Heart left ventricle (tissue), 13 donors: ENCODE measurements at regions not wholly inside any gene's neighbourhood (a gene's known extent, or its start where the extent isn't known, plus 50 kb on each side); places are given as distances from the start of the nearest gene placed in this dataset.

Experiments
- POLR2A ChIP-seq, 2 donors: fragments of 450-650 bp; IDR thresholded peaks; one replicate each; pipeline ENCODE4 v1.6.1; 2017; ENCODE audit warnings: antibody characterized with exemption in 2 of 2, mild to moderate bottlenecking in 2 of 2, moderate library complexity in 2 of 2
- TF ChIP-seq, protein P1 (sequence below), 12 donors: fragments of 200-600 bp; sonication (generic) in 4 of 12; IDR thresholded peaks; one replicate each; pipeline versions ENCODE4 v1.5.0 to v1.8.0; 2018 to 2022; ENCODE audit warnings: antibody characterized with exemption in 12 of 12, mild to moderate bottlenecking in 5 of 12
- donor health status: ischemic (EF 13 %, LVEDD 7.1; RV severe dilation, severe dysfunction).
- donor health status: DM: no; HTN: yes; CAD: no.
- donor health status: DM: no; HTN: no; CAD: no.
- donor health status: ischemic (EF 25% LVEDD 6.9; RV normal size, moderate dysfunction).
- donor health status: ischemic (EF 25% LVEDD 5.7; RV mildly dilated, moderate dysfunction).
- donor health status: ischemic (EF 35%, LVEDD 5.7; RV mildly dilated, moderate dysfunction).
- donor health status: nonischemic (EF 11% LVEDD 7.7; RV severe dilation, severe dysfunction).
- donor health status: DM: yes; HTN: yes; CAD: no.
- donor health status: PGD.
- donor health status: ischemic (EF 29% LVEDD 5.4; RV normal size, mild dysfunction).
- donor health status: nonischemic (EF 23%, LVEDD 6.1; RV moderate dilation, normal function).

DNA sequence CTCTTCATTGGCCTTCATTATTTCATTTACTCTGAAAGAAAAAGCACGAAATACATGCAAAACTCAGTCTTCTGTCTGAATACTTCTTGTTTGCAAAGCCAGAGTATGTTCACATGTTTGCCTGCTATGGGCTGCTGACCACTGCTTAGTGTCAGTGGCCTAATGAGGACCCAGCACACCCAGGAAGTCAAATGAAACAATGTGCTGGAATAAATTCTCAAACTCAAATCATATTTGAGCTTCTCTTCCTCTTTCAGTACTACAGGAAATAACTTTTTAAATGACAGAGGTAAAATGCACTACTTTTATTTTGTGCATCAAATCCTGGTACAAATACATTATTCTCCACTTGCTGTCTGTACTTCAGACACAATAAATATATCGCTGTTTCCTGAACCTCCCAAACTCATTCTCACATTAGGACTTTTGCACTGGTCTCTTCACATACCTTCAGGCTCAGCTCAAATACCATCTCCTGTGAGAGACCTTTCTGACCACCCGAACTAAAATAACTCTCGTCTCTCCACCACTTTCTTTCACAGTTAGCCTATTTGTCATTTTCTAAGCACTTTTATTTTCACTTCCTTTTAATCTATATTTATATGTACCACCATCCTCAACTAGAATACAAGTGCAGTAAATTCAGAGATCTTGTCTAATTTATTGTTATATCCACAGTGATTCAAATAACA lies 176.8 kb downstream of the TUSC7 start:
- TF ChIP-seq, protein P1, sequence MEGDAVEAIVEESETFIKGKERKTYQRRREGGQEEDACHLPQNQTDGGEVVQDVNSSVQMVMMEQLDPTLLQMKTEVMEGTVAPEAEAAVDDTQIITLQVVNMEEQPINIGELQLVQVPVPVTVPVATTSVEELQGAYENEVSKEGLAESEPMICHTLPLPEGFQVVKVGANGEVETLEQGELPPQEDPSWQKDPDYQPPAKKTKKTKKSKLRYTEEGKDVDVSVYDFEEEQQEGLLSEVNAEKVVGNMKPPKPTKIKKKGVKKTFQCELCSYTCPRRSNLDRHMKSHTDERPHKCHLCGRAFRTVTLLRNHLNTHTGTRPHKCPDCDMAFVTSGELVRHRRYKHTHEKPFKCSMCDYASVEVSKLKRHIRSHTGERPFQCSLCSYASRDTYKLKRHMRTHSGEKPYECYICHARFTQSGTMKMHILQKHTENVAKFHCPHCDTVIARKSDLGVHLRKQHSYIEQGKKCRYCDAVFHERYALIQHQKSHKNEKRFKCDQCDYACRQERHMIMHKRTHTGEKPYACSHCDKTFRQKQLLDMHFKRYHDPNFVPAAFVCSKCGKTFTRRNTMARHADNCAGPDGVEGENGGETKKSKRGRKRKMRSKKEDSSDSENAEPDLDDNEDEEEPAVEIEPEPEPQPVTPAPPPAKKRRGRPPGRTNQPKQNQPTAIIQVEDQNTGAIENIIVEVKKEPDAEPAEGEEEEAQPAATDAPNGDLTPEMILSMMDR (IDR thresholded peaks at IDR 0.05) = no peak
- TF ChIP-seq POLR2A (IDR thresholded peaks at IDR 0.05) = no peak
